Brain microvascular endothelial cell (primary cell): ENCODE measurements at regions not wholly inside any gene's neighbourhood (a gene's known extent, or its start where the extent isn't known, plus 50 kb on each side); places are given as distances from the start of the nearest gene placed in this dataset.
A peak's percentile ranks its signal among the peaks of the same experiment; 100 is the strongest.
"Not testable (repeated sequence)": the region's sequence is repeated elsewhere in the genome, so short reads cannot be mapped to it uniquely, and the experiment has no call there.

Experiments
- DNase-seq: peaks from one replicate; pipeline ENCODE4 v3.0.0-alpha.2; 2020
- H3K27ac ChIP-seq: fragments of 250-450 bp; sonication (Bioruptor Pico); 2 replicates; pipeline ENCODE4 v1.5.1; 2020; ENCODE audit warnings: mild to moderate bottlenecking, moderate library complexity
- H3K27me3 ChIP-seq: fragments of 250-450 bp; sonication (Bioruptor Pico); replicated peaks from 2 replicates; pipeline ENCODE4 v1.5.1; 2020; ENCODE audit warnings: mild to moderate bottlenecking
- H3K36me3 ChIP-seq: fragments of 250-450 bp; sonication (Bioruptor Pico); replicated peaks from 2 replicates; pipeline ENCODE4 v1.5.1; 2020; ENCODE audit warnings: mild to moderate bottlenecking
- H3K4me3 ChIP-seq: 2 replicates; pipeline ENCODE4 v1.5.1; 2011; ENCODE audit warnings: low read depth, mild to moderate bottlenecking, control low read depth, low read length, moderate library complexity
- in situ Hi-C: cut with HindIII; loops from 2 replicates; pipeline ENCODE4 v1.10.0; 2017; ENCODE audit warnings: low sequenced_read_pairs, low pct_ligation_motif_present

DNA sequence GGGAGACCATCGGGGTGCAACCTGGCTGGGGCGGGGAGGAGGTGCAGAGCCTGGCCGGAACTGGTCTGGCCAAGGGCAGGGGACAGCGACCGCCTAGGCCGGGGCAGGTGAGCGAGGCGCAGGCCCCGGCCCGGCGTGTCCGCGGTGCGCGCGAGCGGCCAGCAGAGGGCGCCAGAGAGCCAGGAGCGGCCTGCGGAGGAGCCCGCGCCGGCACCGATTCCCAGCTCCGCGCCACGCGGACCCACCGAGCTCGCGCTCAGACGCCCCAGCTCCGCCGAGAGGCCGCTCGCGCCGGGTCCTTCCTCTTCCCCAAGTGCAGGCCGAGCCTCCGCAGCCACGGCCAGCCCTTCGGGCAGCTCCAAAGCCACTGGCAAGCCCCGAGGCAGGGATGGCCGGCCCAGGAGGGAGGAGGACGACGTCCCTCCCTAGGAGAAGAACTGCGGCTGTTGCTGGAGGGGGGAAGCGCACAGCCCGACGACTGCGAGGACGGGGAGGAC is 128.9 kb upstream of the HMX1 start:
- H3K27ac ChIP-seq, H3K4me3 ChIP-seq, H3K36me3 ChIP-seq, H3K27me3 ChIP-seq, in situ Hi-C loops: not testable (repeated sequence)
- peak; percentile 1 for DNase-seq

DNA sequence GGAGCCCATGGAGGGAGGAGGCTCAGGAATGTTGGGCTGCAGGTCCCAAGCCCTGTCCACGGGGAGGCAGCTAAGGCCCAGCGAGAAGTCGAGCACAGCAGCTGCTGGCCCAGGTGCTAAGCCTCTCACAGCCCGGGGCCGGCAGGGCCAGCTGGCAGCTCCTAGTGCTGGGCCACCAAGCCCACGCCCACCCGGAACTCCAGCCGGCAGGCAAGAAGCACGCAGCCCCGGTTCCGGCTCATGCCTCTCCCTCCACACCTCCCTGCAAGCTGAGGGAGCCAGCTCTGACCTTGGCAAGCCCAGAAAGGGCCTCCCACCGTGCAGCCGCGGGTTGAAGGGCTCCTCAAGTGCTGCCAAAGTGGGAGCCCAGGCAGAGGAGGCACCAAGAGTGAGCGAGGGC is 121.3 kb upstream of the HMX1 start:
- DNase-seq, in situ Hi-C loops, H3K36me3 ChIP-seq: not testable (repeated sequence)

DNA sequence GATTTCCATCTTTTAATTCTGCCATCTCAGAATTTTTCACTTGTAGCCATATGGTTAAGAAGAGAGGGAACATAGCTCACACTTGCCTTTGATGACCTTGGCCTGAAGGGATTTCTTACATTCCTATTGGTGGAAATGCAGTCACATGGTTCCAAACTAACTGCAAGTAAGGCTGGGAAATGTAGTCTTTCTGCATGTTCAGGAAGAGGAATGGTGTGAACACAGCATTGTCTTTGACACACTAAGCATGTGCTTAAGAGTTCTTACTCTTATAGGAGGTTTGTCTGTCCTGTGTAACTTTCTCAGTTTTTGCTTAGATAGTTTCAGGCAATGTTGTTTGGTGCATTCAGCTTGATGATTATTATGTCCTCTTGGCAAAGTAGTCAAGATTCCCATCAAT is 119.8 kb upstream of the HMX1 start:
- H3K36me3 ChIP-seq, H3K27ac ChIP-seq, H3K4me3 ChIP-seq, DNase-seq, in situ Hi-C loops, H3K27me3 ChIP-seq: not testable (repeated sequence)

More for the DNA sequence above, 121.3 kb upstream of the HMX1 start:
- not testable (repeated sequence) for H3K27ac ChIP-seq, H3K27me3 ChIP-seq, H3K4me3 ChIP-seq

DNA sequence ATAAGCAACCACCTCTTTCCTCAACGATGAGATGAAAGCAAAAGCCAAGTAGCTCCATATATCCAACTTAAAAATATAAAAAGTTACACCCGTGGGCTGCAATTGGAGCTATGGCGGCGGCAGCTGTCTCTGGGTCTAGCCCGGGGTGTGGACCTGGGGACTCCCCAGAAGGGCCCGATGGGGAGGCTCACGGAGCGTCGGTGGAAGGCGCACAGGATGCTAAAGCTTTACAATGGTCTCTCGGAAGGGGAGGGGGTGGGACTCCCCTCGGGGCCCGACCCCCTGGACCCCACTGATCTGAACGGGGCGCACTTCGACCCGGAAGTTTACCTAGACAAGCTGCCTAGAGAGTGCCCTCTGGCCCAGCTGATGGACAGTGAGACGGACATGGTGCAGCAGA is 118.7 kb upstream of the HMX1 start:
- H3K4me3 ChIP-seq, DNase-seq, in situ Hi-C loops, H3K36me3 ChIP-seq, H3K27ac ChIP-seq, H3K27me3 ChIP-seq: not testable (repeated sequence)

DNA sequence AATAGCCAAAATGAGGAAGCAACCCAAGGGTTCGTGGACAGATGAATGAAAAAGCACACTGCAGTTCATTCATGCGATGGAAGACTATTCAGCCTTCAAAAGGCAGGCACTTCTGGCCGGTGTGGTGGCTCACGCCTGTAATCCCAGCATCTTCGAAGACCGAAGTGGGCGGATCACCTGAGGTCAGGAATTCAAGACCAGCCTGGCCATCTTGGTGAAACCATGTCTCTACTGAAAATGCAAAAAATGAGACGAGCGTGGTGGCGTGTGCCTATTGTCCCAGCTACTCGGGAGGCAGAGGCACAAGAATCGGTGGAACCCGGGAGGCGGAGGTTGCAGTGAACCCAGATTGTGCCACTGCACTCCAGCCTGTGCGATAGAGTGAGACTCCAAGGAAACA is 114.1 kb upstream of the HMX1 start:
- H3K4me3 ChIP-seq, in situ Hi-C loops, H3K27ac ChIP-seq, H3K36me3 ChIP-seq, H3K27me3 ChIP-seq, DNase-seq: not testable (repeated sequence)

DNA sequence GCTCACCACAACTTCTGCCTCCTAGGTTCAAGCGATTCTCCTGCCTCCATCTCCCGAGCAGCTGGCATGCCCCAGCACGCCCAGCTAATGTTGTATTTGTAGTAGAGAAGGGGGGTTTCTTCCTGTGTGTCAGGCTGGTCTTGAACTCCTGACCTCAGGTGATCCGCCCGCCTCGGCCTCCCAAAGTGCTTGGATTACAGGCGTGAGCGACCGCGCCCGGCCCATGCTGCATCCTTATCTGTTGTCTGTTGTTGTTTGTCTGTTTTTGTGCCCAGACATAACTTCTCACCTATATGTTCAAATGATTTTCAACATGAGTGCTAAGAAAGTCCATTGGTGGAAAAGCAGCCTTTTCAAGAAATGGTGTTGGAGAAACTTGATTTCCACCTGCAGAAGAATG is 113.0 kb upstream of the HMX1 start:
- DNase-seq, in situ Hi-C loops, H3K4me3 ChIP-seq, H3K27ac ChIP-seq, H3K36me3 ChIP-seq, H3K27me3 ChIP-seq: not testable (repeated sequence)

DNA sequence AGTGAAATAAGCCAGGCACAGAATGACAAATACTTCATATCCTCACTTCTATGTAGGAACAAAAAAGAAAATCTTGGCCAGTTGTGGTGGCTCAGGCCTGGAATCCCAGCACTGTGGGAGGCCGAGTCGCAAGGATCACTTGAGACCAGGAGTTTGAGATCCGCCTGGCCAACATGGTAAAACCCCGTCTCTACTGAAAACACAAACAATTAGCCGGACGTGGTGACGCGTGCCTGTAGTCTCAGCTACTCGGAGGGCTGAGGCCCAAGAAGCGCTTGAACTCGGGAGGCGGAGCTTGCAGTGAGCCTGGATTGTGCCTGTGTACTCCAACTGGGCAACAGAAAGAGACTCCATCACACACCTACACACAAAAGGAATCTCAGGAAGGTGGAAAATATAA is 112.3 kb upstream of the HMX1 start:
- DNase-seq, in situ Hi-C loops, H3K27me3 ChIP-seq, H3K36me3 ChIP-seq, H3K4me3 ChIP-seq, H3K27ac ChIP-seq: not testable (repeated sequence)

DNA sequence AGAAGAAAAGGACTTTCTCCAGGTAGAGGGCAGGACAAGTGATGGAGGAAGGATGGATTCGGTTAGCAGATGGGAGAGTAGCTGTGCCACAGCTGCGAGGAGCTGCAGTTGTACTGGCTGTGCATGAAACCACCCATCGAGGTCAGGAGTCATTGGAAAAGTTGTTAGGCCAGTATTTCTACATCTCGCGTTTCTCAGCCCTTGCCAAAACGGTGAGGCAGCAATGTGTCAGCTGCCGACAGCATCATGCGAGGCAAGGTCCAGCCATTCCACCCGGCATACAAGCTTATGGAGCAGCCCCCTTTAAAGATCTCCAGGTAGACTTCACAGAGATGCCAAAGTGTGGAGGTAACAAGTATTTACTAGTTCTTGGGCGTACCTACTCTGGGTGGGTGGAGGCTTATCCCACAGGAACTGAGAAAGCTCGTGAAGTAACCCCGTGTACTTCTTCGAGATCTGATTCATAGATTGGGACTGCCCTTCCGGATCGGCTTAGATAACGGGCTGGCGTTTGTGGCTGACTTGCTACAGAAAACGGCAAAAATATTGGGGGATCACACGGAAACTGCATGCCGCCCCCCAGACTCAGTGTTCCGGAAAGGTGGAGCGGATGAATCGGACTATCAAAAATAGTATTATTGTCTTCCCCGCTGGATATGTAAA is 105.0 kb upstream of the HMX1 start:
- H3K27me3 ChIP-seq, DNase-seq, in situ Hi-C loops: not testable (repeated sequence)

DNA sequence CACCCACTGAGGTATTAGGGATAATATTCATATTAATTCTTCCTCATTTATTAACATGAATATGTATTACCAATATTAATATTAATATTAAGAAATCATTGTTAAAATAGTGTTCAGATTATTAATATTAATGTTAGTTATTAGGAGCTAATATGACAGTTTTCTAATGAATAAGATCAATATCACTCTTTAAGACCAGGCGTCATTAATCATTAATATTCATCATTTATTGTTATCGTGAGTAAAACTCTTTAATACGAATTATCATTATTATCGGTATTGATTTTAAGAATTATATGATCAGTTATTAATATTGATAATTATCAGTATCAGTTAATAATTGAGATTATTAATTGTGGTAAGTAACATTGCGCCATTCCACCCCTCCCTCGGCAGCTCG is 101.0 kb upstream of the HMX1 start:
- in situ Hi-C loops, H3K36me3 ChIP-seq, H3K27me3 ChIP-seq, DNase-seq, H3K4me3 ChIP-seq, H3K27ac ChIP-seq: not testable (repeated sequence)

More for the DNA sequence above, 105.0 kb upstream of the HMX1 start:
- not testable (repeated sequence) for H3K36me3 ChIP-seq, H3K4me3 ChIP-seq, H3K27ac ChIP-seq

DNA sequence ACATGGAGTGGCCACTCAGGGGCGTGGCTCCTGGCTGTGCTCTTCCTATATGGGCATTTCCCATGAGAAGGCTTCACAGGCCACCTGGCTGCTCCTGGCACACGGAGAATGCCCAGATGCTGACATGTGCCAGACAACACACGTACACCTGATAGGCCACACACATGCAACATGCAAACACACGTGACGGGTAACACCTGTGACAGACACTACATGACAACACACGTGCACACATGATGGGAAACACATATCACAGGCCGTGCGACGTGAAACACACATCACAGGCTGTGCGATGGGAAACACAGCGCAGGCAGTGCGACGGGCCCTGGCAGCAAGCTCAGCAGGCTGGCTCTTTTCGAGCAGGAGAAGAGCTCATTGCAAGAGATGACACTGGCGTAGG is 94.3 kb upstream of the HMX1 start:
- in situ Hi-C loops, DNase-seq, H3K27ac ChIP-seq, H3K36me3 ChIP-seq, H3K27me3 ChIP-seq, H3K4me3 ChIP-seq: not testable (repeated sequence)

DNA sequence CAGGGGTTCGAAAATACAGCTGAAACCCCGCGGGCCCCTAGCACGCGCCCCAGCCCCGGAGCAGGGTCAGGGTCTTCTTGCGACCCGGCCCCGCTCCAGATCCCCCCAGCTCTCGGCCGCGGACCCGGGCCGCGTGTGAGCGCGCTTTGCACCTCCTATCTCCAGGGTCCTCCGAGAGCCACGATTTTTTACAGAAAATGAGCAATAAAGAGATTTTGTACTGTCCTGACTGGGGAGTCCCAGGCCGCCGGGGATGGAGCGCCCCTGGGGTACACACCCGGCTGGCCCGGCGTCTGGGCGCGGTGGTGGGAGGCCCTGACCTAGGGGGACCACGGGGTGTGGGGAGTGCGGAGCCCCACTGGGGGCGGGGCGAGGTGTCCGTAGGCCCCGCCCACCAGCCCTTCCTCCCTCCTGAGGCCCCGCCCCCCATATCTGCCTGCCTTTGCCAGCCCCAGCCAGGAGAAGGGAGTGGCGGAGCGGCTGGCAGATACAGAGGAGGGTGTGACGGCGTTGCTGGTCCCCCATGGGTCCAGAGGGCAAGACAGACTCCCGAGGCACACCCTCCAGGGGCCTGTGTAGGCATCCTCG is 92.7 kb upstream of the HMX1 start:
- DNase-seq, in situ Hi-C loops, H3K4me3 ChIP-seq: not testable (repeated sequence)

DNA sequence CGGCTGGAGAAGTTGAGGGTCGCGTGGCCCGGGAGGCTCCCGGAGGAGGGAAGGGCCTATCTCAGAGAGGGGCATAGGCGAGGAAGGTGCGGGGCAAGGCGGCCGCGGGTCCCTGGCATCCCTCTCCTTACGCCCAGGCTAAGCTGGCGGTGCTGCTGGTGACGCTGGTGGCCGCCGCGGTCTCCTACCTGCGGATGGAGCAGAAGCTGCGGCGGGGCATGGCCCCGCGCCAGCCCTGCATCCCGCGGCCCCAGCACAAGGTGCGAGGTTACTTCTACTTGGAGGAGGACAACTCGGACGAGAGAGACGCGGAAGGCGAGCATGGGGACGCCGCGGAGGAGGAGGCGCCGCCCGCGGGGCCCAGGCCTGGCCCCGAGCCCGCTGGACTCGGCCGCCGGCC is 91.9 kb upstream of the HMX1 start:
- H3K27ac ChIP-seq, in situ Hi-C loops, H3K36me3 ChIP-seq, DNase-seq, H3K4me3 ChIP-seq, H3K27me3 ChIP-seq: not testable (repeated sequence)

More for the DNA sequence above, 92.7 kb upstream of the HMX1 start:
- not testable (repeated sequence) for H3K27ac ChIP-seq, H3K27me3 ChIP-seq, H3K36me3 ChIP-seq
